ENCODE measurements at regions not wholly inside any gene's neighbourhood (a gene's known extent, or its start where the extent isn't known, plus 50 kb on each side); places are given as distances from the start of the nearest gene placed in this dataset.

- no peak overlapping the region for H3K4me3 ChIP-seq
- DNase-seq (ENCODE audit: low read depth, low spot score), result no peak
- H3K36me3 ChIP-seq (ENCODE audit: control insufficient read depth in 2 of 2, insufficient read depth in 2 of 2, low read length in 1 of 2), result no peaks in the 10 kb centered on the region
- BruUV-seq (replicated peaks), result no TSS peak
- WGBS (ENCODE audit: insufficient coverage, insufficient replicate concordance, low lambda C conversion rate, missing lambda C conversion rate), result 22% methylated on average over 3 of the region's 3 CpGs
- no peak for TF ChIP-seq SRF (IDR thresholded peaks at IDR 0.05; ENCODE audit: low read depth in 2 of 2, low read length in 2 of 2)
- no peak for TF ChIP-seq POU2F2 (IDR thresholded peaks at IDR 0.05; ENCODE audit: borderline replicate concordance, low read depth, low read length)
- no peak for TF ChIP-seq HDAC6 (IDR thresholded peaks at IDR 0.05; ENCODE audit: unreplicated experiment)
- no peak for TF ChIP-seq ASH2L (IDR thresholded peaks at IDR 0.05; ENCODE audit: borderline replicate concordance, low read depth)
- TF ChIP-seq TAF1 (IDR thresholded peaks at IDR 0.05; ENCODE audit: borderline replicate concordance, low read depth, low read length), result no peak
- TF ChIP-seq ATF2 (IDR thresholded peaks at IDR 0.05; ENCODE audit: low read length), result no peak
- no peak for TF ChIP-seq ETV6 (conservative IDR thresholded peaks at IDR 0.05 in 1 of 2, IDR thresholded peaks at IDR 0.05 in 1 of 2; ENCODE audit: borderline replicate concordance in 1 of 2, low read depth in 1 of 2)
- TF ChIP-seq POLR2A (IDR thresholded peaks at IDR 0.05; ENCODE audit: low read depth, low read length), result no peak
- TF ChIP-seq LARP7 (IDR thresholded peaks at IDR 0.05), result no peak
- TF ChIP-seq ESRRA (IDR thresholded peaks at IDR 0.05; ENCODE audit: low read length), result no peak
- no peak for TF ChIP-seq SPI1 (IDR thresholded peaks at IDR 0.05; ENCODE audit: borderline replicate concordance, insufficient read depth, low read depth, low read length)
- TF ChIP-seq MLLT1 (IDR thresholded peaks at IDR 0.05), result no peak
- no peak for TF ChIP-seq KLF5 (IDR thresholded peaks at IDR 0.05; ENCODE audit: partially characterized antibody)
- TF ChIP-seq CREM (IDR thresholded peaks at IDR 0.05; ENCODE audit: low read depth), result no peak
- TF ChIP-seq BACH1 (IDR thresholded peaks at IDR 0.05; ENCODE audit: borderline replicate concordance), result no peak
- no peak for TF ChIP-seq PRDM15 (CRISPR knock-in tag; IDR thresholded peaks at IDR 0.05)
- TF ChIP-seq ZNF207 (IDR thresholded peaks at IDR 0.05; ENCODE audit: borderline replicate concordance), result no peak
- TF ChIP-seq SUPT20H (IDR thresholded peaks at IDR 0.05; ENCODE audit: borderline replicate concordance, control insufficient read depth, low read depth, low read length), result no peak
- TF ChIP-seq BCL3 (IDR thresholded peaks at IDR 0.05; ENCODE audit: borderline replicate concordance, insufficient read depth, low read depth, low read length, poor library complexity, severe bottlenecking), result no peak
- in situ Hi-C loops (cut with MboI), result no loop called here
- no peak overlapping the region for H3K9ac ChIP-seq (ENCODE audit: control insufficient read depth, insufficient read depth, low read length)
- CTCF ChIA-PET, result no interaction called here
- H4K20me1 ChIP-seq (ENCODE audit: control insufficient read depth, insufficient read depth), result no peaks in the 10 kb centered on the region
- RAD21 ChIA-PET (ENCODE audit: unreplicated experiment), result no interaction called here
- intact Hi-C loops (cut with micrococcal nuclease; ENCODE audit: unreplicated experiment), result no loop called here
- no peaks in the 10 kb centered on the region; the same call in 2 of the 3 replicates for H3K9me3 ChIP-seq (replicated peaks; ENCODE audit: control insufficient read depth, insufficient read depth, low read length)
- ATAC-seq, result no peak
- peaks cover 3% of the 10 kb centered on the region for H3K4me1 ChIP-seq (ENCODE audit: control insufficient read depth, insufficient read depth, low read length)
- H2AFZ ChIP-seq (ENCODE audit: control insufficient read depth, low read depth, low read length), result no peak overlapping the region
- POLR2A ChIA-PET, result no interaction called here
- H3K4me2 ChIP-seq (ENCODE audit: control insufficient read depth, insufficient read depth), result no peak overlapping the region
- no peak for FAIRE-seq
- no peaks in the 10 kb centered on the region for H3K79me2 ChIP-seq (ENCODE audit: control insufficient read depth, insufficient read depth, low read length)
- SMC1A ChIA-PET (ENCODE audit: uncharacterized antibody, unreplicated experiment), result no interaction called here
- H3K27ac ChIP-seq (ENCODE audit: control insufficient read depth, insufficient read depth), result no peak overlapping the region
- H3K27me3 ChIP-seq (replicated peaks in 1 of 2; ENCODE audit: control insufficient read depth in 2 of 2, insufficient read depth in 2 of 2, low read length in 1 of 2), result no peaks in the 10 kb centered on the region; a peak in 1 of 4 replicates
These were observed 235.9 kb upstream of the ARHGAP20 start for GRCh38 chr11:110948112-110948511.

All from GM12878 (cell line).